Amniotic stem cell (primary cell): ENCODE measurements at regions not wholly inside any gene's neighbourhood (a gene's known extent, or its start where the extent isn't known, plus 50 kb on each side); places are given as distances from the start of the nearest gene placed in this dataset.
A peak's percentile ranks its signal among the peaks of the same experiment; 100 is the strongest.

Source experiments
- DNase-seq: peaks from one replicate; lab custom pipeline; 2025; lab: John Stamatoyannopoulos, UW

- no peak for DNase-seq
These were observed 754.9 kb upstream of the LRATD1 start for GRCh38 chr2:13877571-13877970.

- DNase-seq: peak; percentile 13
These were observed 748.1 kb upstream of the LRATD1 start for GRCh38 chr2:13884291-13884976.

DNA sequence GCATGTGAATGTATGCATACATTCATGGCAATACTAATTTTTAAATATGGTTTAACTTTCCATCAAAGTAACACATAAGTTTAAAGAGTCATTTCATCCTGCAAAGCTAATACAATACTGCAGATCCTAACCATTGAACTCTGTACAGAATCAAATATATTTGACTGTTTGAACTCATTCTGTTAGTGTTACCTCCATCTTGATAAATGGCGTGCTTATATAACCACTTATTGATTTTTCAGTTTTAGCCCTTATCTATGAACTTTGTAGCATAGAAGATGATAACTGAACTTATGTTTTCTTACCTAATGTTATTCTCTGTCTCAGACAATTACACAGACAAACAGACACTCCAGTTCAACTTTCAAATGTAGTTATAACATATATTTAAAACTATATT lies 731.0 kb upstream of the LRATD1 start:
- no peak for DNase-seq

GRCh38 chr2:13905831-13906230 lies 726.7 kb upstream of the LRATD1 start:
- no peak for DNase-seq

DNA sequence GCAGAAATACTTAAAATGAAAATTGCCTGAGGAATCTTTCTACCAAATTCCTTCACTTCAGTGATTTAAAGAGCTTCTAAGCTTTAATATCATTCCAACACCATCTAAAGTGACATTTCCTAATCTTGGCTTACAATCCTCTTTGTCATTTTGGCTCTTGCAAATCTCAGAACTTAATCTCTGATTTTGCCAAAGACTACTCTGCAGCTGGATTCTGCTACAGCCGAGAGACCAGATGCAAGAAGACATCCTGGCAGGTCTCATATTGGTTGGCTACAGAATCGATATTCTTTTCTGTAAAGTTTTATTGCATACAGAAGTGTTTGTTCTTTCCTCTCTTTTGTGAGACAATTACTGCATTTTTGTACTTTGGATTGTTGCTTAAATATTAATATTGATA lies 716.5 kb upstream of the LRATD1 start:
- no peak for DNase-seq

GRCh38 chr2:13917958-13918357 lies 714.6 kb upstream of the LRATD1 start:
- no peak for DNase-seq

- no peak for DNase-seq
These were observed 712.5 kb upstream of the LRATD1 start for GRCh38 chr2:13919981-13920382.

- no peak for DNase-seq
These were observed 711.3 kb upstream of the LRATD1 start for GRCh38 chr2:13921245-13921644.

DNA sequence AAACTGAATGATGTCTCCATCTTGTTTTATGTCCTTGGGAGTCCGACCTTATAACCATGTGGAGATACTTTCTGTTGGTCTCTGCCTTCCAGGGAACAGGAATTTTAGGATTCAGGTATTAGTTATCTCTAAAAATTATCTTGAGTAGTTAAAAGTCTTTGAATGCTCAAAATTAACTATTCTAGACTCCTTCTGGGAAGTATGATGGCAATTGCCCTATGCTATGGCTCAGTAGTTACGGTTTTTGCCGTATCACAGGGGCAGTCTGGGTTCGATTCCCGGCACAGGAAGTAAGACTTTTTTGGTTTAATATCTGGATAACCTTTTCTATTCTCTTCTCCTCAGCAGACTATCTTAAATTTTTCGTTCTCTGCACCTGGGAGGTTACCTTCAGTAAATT lies 708.7 kb upstream of the LRATD1 start:
- DNase-seq: no peak

DNA sequence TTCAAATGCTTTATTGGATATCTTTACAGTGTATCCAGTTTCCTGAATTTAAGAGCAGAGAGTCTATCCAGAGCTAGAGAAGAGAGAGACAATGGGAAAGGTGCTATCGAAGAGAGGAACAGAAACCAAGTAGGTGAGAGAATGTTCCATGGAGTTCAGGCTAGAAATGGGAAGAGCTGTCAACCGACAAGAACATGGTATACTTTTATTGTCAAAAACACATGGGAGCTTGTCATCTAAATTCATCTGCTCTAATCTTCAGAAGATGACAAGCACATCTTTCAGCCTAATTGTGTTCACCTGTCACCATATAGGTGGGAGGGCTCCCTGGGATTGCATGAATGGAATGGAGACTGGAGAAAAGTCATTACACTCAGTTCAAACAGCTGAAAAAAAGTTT lies 690.4 kb upstream of the LRATD1 start:
- no peak for DNase-seq

- DNase-seq: no peak
These were observed 681.8 kb upstream of the LRATD1 start for GRCh38 chr2:13950761-13951160.

- DNase-seq: no peak
These were observed 663.7 kb upstream of the LRATD1 start for GRCh38 chr2:13968811-13969210.

- DNase-seq: no peak
These were observed 646.3 kb upstream of the LRATD1 start for GRCh38 chr2:13986119-13986720.

GRCh38 chr2:13996527-13996926 lies 636.0 kb upstream of the LRATD1 start:
- DNase-seq: no peak

GRCh38 chr2:14011190-14011589 lies 621.3 kb upstream of the LRATD1 start:
- DNase-seq: no peak

DNA sequence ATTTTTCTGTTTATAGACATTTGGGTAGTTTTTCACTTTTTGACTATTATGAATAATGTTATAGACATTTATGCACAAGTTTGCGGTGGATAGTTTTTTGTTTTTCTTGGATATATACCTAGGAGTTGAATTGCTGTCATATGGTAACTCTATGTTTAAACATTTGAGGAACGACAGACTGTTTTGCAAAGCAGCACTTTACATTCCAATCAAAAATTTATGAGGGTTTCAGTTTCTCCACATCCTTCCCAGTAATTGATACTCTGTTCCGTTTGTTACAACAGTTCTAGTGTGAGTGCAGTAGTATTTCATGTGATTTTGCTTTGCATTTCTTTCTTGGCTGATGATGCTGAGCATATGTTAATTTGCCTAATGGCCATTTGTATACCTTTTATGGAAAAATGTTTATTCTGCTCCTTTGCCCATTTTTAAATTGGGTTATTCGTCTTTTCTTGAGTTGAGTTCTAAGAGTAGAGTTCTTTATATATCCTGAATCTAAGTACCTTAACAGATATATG lies 617.3 kb upstream of the LRATD1 start:
- DNase-seq: no peak

- DNase-seq: no peak
These were observed 616.1 kb upstream of the LRATD1 start for GRCh38 chr2:14016289-14016955.

DNA sequence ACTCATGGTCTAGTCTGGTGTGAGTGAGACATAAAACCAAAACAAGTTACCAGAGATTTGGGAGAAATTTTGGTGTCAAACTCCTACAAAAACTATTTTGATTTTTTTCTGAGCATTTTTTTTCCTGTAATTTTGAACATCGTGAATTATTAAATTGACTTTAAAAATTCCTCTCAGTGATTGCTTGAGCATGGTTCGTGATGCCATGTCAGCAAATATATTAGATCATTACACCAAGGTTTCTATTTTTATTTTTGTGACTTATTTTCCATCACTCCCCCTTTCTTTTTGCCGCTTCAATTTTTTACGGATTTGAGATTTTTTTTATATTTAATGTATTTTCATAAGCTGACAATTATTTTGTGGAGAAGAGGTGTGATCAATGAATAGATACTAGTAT lies 613.9 kb upstream of the LRATD1 start:
- DNase-seq: no peak

- no peak for DNase-seq
These were observed 609.0 kb upstream of the LRATD1 start for GRCh38 chr2:14023558-14023957.

DNA sequence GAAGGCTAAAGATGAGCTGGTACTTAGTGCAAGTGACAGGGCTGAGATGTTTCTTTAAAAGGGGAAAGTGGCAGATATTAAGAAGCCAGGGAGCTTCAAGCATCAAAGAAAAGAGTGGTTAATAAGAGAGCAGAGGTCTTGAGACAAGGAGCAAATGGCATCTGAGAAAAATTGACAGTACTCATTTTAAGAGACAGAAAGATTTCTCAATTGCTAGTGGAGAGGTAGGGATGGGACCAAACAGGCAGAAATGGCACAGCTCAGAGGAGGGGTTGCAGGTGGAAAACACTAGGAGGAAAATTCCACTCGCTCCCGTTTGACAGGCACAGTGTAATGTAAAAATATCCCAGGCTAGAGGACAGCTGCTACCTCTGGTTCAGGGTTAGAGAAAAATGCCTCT lies 593.4 kb upstream of the LRATD1 start:
- no peak for DNase-seq

DNA sequence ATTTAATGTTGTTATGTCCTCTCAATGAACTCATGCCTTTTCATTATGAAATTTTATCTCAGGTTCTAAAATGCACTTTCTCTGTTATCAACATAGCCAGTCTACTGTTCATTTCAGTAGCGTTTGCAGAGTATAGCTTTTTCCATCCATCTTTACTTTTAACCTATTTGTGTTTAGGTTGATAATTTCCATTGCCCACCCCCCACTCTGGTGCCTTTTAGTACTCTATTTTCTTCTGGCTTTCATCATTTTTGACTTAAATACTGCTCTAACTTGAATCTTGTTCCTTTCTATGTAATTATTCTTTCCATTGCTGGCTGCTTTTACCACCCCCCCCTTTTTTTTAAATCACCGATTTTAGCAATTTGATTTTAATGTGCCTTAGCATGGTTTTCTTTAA lies 585.0 kb upstream of the LRATD1 start:
- DNase-seq: no peak

DNA sequence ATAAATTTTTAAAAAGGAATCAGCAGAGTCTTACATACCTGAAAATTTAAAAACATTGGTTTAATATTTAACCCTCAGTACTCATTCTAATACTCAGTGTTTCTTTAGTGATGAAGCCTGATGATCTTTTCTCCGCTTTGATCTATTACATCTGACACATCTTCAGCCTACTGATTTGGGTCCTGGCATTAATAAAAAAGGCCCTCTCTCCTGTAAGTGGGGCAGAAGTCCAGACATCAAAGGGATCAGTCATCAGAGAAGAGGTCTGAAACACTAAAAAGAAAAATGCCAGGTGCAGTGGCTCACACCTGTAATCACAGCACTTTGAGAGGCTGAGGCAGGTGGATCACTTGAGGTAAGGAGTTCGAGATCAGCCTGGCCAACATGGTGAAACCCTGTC lies 581.1 kb upstream of the LRATD1 start:
- DNase-seq: no peak

DNA sequence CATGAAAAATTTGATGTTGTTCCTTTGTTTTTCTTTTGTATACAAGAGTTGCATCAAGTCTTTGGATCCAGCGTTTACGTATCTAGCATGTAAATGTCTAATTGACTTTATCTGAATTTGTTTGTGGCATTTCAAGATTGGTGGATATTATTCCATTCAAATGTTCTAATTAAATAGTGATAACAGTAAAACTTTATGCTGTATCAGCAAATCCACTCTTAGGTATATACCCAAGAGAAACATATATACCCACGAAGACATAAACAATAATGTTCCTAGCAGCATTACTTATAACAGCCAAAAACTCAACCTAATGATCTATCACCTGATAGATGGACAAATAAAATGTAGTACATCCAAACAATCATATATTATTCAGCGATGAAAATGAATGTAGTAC lies 579.4 kb upstream of the LRATD1 start:
- DNase-seq: no peak
